ENCODE measurements at regions not wholly inside any gene's neighbourhood (a gene's known extent, or its start where the extent isn't known, plus 50 kb on each side); places are given as distances from the start of the nearest gene placed in this dataset.
A peak's percentile ranks its signal among the peaks of the same experiment; 100 is the strongest.

GRCh38 chr20:7346562-7346961 lies 579.1 kb downstream of the BMP2 start:
- no peak for DNase-seq (ENCODE audit: low read depth)

DNA sequence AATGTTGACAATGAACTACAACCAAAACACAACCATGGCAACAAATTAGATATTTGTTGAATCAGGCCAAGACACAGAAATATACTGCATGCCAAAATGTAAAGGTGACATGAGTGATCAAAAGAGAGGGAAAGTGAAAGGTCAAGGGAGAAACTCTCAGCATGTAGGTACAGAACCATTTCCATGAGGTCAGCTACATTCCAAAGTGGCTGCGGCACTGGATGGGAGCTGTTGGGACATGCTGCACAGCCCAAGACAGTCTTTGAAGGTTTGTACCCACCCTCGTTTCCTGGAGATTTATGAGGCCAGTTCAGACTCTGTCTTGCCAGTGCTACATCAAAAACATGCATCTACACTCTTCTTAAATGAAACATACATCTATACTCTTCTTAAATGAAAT lies 579.9 kb downstream of the BMP2 start:
- DNase-seq (ENCODE audit: low read depth), result no peak

DNA sequence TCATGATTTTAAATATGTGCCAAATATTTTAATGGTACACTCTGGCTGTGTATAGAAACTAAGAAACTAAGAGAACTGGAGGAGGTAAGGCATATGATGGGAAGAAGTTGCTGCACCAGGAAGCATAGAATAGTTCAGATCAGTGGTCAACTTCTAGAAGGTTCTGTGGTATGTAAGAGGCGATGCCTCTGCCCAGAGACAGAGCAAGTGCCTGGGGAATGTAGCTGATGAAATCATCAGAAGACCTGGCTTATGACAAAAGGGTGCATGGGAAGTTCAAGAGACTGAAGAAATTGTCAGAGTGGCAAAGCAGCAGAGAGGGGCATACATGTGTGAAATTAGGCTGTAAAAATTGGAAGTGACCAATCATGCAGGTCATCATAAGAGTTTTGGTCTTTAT lies 580.8 kb downstream of the BMP2 start:
- no peak for DNase-seq (ENCODE audit: low read depth)

- DNase-seq (ENCODE audit: low read depth), result no peak
Observed at GRCh38 chr20:7352165-7352564, 584.7 kb downstream of the BMP2 start.

GRCh38 chr20:7355051-7355450 lies 585.2 kb downstream of the HAO1 start:
- no peak for DNase-seq (ENCODE audit: low read depth)

GRCh38 chr20:7358670-7359069 lies 581.6 kb downstream of the HAO1 start:
- DNase-seq (ENCODE audit: low read depth), result no peak

GRCh38 chr20:7359739-7360138 lies 580.5 kb downstream of the HAO1 start:
- DNase-seq (ENCODE audit: low read depth), result no peak

- DNase-seq (ENCODE audit: low read depth), result no peak
Observed at GRCh38 chr20:7361321-7361720, 578.9 kb downstream of the HAO1 start.

DNA sequence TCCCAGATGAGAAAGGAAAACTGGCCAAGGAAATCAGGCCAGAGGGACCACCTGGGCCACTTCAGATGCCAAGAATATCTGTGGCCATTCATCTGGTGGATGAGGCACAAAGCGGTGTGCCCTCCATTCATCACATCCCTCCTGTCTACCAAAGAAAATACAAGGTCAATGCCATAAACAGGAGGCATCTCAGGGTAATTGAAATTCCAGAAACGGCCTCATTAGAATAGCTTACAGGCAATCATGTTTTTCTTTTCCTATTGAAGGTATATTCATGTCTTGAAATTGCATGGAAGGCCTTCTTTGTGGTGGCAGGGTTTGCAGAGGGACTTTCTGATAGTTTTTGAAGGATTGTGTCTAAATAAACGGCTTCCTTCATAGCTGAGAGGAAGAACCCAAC lies 578.3 kb downstream of the HAO1 start:
- no peak for DNase-seq (ENCODE audit: low read depth)

DNA sequence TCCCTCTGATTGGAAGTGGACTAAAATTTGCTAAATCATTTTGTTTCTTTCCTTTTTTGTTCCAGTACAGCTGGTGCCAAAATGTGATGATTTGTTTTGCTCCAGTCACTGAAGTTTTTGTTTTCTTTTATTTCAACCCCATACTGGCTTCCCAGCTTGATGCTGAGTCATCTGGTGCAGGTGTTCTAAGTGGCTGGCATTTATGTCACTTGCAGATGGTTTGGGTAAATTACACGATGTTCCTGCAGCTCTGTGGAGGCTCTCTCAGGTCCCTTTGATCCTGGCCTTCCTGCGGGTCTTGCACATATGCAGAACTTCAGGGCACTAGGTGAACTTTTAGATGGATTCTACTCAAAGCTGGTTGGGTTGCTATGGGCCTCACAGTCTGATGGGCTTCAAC lies 577.7 kb downstream of the HAO1 start:
- no peak for DNase-seq (ENCODE audit: low read depth)

DNA sequence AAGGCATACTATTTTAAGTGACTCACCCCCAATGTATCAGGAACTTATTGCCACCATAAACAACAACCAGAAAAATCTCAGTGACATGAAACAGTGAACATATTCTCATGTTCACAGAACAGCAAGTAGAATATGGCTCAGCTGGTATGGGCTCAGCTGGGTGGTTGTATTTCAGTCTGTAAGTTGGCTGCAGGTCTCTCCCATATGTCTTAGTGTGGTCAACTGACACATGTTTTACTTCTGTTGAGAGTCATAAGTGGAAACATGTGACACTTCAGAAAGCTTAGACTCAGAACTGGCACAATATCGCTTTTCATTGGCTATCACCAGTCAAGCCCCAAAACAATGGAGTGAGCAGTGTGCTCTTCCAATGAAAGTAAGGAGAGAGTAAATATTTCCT lies 574.1 kb downstream of the HAO1 start:
- DNase-seq (ENCODE audit: low read depth), result no peak

DNA sequence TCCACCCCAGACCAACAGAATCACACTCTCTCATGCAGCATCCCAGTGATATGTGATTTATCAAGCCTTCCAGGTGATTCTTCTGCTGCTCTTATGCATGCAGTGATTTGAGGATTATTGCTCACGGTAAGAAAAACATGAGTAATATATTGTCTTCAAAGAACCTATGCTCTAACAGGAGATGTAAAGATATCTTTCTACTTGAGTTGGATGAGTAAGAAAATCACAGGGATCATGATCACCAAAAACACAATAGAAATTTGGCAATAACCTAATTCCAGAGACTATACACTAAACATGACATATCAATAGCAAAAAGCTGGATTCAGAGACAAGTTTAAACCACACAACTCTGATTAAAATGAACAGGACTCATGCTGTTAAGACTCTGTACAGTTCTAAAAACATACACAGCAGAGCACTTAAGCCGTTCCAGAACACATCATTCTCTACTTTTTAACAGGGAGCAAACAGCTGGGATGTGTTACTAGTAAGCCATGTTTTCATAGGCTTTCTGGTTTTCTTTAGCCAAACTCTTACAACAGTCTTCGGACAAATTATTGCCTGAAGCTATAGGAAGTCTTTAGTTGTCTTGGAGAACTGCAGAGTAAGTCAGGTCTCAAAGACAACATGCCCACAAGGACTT lies 568.6 kb downstream of the HAO1 start:
- DNase-seq (ENCODE audit: low read depth), result no peak

GRCh38 chr20:7375905-7376304 lies 564.4 kb downstream of the HAO1 start:
- peak; percentile 18 for DNase-seq (ENCODE audit: low read depth)

DNA sequence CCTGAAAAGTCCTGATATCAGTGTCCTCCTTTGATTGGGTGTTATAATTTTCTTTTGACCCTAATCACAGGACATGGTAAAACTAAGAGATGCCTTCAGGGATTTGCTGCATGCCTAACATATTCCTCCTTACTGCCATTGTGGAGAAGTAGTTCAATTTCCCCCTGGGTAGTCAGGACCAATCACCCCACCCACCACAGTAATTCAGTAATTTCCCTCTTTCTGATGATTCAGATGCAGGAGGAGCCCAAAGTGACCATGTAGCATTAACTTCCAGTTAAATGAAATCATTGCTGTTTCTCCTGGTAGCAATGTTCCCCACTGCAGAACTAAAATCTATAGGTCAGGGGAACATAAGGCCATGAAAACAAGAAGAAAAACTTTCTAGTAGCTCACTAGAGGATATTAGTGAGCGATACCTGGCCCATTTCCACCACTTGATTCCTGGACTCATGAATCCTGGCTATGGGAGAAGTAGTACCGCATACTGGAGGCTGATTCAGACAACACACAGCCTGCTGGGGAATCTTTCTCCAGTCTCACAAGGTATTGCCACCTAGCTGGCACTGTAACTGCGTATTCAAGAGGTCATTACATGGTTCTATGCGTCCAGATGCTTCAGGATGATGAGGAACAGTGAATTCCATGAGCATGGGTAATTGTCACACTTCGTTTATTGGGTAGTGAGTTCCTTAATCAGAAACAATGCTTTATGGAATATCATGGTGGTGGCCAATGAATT lies 561.2 kb downstream of the HAO1 start:
- no peak for DNase-seq (ENCODE audit: low read depth)

- DNase-seq (ENCODE audit: low read depth), result peak; percentile 19
Observed at GRCh38 chr20:7379621-7380220, 560.5 kb downstream of the HAO1 start.

DNA sequence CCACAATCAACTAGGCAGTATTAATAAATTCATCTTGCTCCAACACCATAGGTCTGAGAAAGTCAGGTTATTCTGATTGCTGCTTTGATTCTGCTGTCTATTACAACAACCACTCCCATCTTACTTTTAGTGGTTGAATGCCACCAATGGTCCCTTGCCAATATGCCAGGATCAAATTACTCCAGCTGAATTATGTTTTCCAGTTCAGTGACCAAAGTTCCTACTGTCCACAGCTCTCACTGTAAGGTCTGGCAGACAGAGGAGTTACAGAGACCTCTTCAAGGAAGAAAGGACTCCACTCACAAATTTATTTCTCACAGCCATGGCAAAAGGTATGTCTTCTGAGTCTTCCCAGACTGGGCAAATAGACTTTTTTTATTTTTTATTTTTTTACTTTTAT lies 557.0 kb downstream of the HAO1 start:
- DNase-seq (ENCODE audit: low read depth), result no peak

GRCh38 chr20:7387638-7388193 lies 552.5 kb downstream of the HAO1 start:
- no peak for DNase-seq (ENCODE audit: low read depth)

DNA sequence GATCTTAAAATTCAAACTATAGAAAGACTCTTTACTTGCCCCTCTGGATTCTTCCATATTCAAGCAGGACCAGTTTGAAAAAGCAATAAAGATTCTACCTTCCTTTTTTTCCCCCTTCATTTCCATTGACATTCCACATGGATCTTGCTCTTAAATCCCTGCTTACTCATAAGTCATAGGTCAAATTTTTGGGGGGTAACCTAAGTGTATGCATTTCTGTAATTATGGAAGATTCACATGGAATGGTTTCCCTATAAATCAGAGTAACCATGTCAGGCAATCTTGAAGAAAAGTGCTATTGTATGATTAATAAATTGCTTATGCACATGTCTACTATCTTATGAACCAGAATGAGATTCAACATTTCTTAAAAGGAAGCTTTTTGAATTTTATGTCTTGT lies 551.0 kb downstream of the HAO1 start:
- no peak for DNase-seq (ENCODE audit: low read depth)

- DNase-seq (ENCODE audit: low read depth), result peak; percentile 1
Observed at GRCh38 chr20:7392542-7393206, 547.6 kb downstream of the HAO1 start.

GRCh38 chr20:7399114-7399513 lies 541.1 kb downstream of the HAO1 start:
- DNase-seq (ENCODE audit: low read depth), result no peak

- no peak for DNase-seq (ENCODE audit: low read depth)
Observed at GRCh38 chr20:7399575-7399974, 540.7 kb downstream of the HAO1 start.

- no peak for DNase-seq (ENCODE audit: low read depth)
Observed at GRCh38 chr20:7406671-7407070, 533.6 kb downstream of the HAO1 start.

DNA sequence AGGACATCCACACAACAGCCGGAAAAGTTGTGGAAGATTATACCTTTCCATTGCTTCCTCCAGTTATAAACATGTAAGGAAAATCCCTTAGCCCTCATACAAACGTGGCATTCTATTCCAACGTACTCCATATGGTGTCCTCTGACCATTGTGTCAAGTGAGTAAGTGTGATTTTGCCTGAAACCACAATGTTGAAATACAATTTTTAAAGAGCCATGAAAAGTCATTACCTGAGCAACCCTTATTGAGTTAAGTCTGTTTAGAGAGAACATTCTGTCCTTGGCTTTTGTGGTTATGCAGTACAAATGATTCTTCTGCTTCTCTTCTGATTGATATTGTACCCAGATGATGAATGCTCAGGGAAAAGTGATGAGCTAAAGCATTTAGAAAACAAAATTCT lies 530.1 kb downstream of the HAO1 start:
- DNase-seq (ENCODE audit: low read depth), result no peak
